GM18499 (cell line): ENCODE measurements at regions not wholly inside any gene's neighbourhood (a gene's known extent, or its start where the extent isn't known, plus 50 kb on each side); places are given as distances from the start of the nearest gene placed in this dataset.

ENCODE experiments used
- ATAC-seq: cut with Tn5 transposase; IDR thresholded peaks from one replicate; pipeline ENCODE4 v1.9.1; 2021; ENCODE audit warnings: moderate number of reproducible peaks; ENCODE audit not compliant: insufficient read depth, unreplicated experiment

GRCh38 chr9:109830545-109830944 is 50.5 kb downstream of the PALM2AKAP2 start:
- no peak for ATAC-seq

DNA sequence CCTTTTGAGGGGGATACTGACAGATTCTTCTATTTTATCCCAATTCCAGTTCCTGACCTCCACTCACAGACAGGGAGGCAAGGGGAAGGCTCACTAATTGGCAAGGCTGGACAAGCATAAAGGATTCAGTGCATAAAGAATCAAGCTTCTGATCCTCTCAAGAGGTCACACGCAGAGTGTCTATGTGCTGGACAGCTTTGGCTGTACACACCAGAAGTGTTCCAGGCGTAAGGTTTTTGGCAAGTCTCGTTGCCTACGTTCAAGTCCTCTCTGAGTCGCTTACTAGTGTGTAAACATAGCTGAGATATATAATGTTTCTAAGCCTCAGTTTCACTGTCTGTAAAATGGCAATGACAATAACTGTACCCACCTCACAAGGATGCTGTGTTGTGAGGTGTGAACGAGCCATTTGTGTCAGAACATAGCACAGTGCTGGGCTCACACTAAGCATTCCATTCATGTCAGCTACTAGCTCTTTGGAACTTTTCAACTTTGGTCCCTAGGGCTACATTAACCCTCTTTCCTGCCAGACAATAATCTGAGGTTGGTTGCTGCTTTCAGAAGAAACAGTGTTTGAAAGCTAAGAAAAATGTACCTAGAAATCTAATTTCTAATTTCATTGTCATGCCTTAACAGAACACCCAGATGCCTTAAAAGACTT is 52.1 kb downstream of the PALM2AKAP2 start:
- ATAC-seq: no peak

DNA sequence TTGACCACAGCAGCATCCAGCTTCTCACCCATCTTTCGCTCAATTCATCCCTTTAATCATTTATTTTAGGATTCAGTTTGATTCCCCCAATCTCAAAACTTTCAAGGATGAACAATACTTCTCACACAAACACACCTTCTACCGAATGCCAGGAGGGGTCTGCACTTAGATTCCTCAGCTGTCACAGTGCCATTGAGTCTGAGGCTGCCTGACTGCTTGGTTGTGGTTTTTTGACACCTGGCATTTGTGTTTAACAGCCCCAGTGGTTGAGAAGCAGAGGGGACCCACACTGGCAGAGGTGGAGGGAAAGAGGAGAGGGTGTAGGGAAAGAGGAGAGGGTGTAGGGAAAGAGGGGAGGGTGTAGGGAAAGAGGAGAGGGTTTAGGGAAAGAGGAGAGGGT is 54.9 kb downstream of the PALM2AKAP2 start:
- ATAC-seq: no peak

DNA sequence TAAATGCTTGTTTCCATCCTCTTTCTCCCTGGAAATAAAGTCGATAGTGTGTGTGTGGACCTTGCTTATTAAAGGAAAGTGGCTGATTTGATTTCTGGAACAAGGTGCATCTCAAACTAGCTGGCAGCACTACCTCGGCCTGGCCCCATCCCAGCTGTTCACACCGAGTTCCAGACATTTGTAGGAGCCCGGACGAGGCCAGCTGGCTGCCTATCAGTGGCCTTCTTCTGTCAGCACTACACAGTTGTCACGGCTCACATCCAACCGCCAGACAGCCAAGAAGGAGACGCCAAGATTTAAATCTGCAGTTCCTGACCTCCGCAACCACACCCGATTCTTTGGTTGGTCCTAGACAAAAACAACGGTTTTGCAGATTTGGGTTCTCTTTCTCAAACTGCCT is 63.6 kb downstream of the PALM2AKAP2 start:
- ATAC-seq: no peak

DNA sequence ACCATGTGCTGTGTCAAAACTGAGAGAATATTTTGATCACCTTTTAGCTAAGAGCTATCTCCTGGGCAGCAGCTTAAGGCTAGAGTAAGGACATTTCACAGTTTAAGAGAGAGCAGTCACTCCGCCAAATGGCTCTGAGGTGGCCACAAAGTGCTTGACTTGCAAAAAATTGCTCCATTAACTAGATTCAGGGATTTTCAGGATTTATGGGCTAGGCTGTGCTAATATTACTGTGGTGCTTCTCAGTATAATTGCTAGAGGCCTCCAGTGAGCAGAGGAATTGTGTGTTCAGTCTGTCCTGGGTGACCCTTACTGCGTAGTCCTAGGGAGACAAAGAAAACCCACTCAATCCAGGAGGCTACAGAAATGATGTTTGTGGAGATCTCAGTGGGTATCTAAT is 65.2 kb downstream of the PALM2AKAP2 start:
- ATAC-seq: no peak

DNA sequence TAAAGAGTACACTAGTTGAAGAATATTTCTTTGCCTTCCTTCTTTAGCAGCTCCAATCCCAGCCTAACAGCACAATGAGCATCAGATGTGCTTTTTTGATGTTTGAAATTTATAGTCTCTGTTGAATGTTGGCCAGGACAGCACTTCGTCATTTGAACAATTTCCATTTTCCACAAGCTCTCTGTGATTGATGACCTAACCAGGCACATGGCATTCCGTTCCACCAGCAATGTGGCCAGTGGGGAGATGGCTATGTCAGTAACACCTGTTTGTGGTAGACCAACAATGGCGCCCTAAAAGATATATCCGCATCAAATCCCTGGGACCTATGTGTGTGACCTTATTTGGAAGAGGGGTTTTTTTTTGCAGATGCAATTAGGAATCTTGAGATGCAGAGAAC is 66.8 kb downstream of the PALM2AKAP2 start:
- ATAC-seq: no peak

GRCh38 chr9:109852556-109852955 is 72.6 kb downstream of the PALM2AKAP2 start:
- no peak for ATAC-seq

- ATAC-seq: no peak
Measured at GRCh38 chr9:109855540-109855939, 75.5 kb downstream of the PALM2AKAP2 start.

DNA sequence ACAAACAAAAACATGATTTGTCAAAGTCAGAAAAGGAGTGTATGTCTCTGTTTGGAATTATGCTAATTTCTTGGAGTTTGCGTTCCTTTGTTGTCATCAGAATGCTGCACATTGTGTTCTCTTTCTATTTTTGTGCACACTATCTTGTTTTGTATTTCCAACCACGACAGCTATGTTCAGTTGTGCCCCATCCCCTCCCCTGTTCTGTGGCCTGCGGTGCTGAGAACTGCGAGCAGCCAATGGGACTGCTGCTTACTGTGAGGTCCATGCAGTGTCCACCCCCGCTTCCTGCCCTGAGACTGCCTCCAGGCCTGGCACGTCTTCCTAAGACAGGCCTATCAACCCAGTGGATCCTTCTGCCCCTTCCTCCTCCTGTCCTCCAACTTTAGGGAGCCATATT is 76.8 kb downstream of the PALM2AKAP2 start:
- ATAC-seq: no peak

GRCh38 chr9:109857336-109857735 is 77.3 kb downstream of the PALM2AKAP2 start:
- no peak for ATAC-seq

DNA sequence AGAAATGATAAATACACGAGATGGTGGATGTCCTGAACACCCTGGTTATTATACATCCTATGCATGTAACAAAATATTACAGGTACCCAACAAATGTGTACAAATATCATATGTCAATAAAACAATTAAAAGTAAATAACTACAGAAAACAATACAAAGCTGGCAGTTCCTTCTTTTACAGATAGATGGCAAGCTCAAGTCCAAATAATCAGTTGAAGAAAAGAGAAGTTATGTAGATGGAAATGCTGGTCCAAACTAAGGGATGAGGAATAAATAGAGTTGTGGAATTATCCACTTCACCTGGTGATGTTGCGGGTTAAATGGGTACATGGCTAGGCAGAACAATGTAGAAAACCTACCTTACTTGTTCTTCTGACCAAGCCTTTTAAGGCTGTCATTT is 79.4 kb downstream of the PALM2AKAP2 start:
- no peak for ATAC-seq

DNA sequence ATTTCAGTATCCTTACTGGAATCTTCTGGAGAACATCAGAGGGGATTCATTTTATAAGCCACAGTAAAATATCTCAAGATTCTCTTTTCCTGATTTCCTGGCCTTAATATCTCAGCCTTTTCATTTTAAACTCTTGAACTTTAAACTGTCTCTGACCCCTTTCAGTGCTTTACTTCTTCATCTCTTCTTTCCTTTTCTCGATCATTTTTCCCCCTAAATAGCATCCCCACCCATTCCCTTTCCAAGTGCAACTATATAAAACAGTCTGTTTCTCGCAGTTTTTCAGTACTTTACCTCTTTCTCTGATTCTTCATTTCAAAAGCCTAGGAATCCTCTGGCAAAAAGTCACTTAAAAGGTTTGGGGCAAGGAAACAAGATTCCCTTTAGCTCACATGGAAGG is 80.5 kb downstream of the PALM2AKAP2 start:
- ATAC-seq: no peak

DNA sequence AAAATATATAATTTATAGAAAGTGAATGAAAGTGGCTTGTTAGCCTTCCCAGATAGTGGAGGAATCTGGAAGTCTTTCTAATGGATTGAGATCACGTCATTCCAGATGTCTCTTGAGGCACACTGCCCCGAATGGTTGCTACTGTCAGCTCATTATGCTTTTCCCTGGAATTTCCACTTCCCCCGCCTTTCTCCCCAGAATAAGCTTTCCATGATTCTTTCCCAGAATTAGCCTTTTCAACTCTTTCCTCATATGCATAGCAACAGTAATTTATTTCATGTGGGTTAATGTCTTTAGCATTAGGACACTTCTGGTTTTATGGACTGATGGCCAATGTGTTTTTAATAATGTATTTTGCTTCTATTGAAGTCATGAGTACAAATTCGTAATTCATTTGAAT is 81.5 kb downstream of the PALM2AKAP2 start:
- ATAC-seq: no peak

DNA sequence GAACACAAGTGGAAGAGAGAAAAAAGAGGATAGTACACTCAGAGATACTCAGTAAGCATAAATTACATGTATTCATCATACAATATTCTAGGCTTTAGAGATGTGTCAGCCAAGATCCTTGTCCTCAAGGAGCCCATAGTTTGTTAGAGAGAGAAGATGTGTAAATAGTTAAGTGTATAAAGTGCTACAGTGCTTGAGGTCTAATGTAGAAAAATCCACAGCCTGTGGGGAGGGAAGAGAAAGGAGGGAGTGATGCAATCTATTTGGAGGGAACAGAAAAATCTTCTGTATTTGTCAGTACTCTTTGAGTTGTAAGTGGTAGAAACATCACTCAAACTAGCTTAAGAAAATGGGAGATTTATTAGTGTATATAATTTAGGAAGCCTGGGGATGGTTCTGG is 81.9 kb downstream of the PALM2AKAP2 start:
- no peak for ATAC-seq

DNA sequence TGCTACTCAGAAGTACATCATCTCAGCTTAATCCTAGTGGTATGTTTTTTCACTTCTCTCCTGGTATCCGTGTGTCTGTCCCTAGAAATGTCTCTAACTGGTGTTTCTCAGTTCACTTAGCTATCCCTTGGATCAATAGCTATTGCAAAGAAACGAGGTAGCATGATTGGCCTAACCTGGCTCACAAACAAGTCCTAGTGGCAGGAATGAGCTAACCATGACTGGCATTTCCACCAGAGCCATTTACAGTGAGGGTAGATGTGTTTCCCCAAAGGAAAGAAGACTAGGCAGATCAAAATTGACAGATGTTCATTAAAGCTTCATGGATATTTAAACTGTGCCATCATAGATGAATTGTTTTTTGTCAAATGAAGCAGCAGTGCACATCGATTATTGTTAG is 82.5 kb downstream of the PALM2AKAP2 start:
- no peak for ATAC-seq

DNA sequence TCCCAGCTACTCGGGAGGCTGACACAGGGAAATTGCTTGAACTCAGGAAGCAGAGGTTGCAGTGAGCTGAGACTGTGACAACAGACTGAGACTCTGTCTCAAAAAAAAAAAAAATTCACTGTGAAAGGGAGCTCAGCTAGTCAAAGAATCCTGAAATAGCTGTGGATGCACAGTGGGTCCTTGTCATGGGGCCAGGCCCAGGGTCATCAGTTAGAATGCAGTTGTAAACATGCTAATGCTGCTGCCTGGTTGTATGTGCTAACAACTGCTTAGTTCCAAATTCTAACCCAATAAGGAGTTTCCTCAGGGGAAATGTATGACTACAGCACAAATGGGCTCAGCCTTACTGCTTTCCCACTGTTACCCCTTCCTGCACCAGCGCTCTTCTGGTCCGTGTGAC is 84.0 kb downstream of the PALM2AKAP2 start:
- ATAC-seq: no peak

DNA sequence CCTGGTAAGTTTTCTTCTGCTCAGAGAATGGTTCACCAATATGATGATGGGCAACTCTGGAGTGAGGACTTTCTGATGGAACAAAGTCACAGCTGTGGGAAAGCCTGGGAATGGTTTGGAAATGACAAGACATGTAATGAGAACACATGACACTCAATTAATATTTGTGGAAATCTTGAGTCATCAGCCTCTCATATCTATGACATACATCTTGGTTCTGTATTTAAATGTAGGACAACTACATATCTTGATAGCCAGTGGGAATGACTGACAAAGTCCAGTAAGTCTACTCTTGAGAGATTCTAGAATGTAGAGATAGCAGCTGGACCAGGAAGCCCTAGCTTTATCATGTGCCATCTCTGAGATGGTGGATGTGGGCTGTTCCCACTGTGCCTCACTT is 85.5 kb downstream of the PALM2AKAP2 start:
- ATAC-seq: no peak

DNA sequence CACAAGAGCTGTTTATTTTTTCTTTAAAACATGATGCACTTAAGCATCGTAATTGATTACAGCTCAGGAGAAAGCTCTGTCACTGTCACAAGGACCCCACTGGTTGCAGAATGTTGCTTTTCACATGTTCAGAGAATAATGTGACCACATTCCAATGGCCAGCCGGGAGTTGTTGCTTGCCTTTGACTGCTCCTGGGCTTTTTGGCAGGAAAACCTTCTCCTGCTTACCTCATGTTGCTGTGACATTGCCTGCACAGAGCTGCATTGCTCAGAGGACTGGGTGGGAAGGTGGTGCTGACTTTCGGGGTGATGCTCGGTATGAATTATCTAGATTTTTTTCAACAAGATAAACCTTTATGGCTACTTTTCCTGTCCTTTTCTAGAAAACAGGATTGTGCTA is 88.2 kb downstream of the PALM2AKAP2 start:
- ATAC-seq: no peak

- no peak for ATAC-seq
Measured at GRCh38 chr9:109868722-109869121, 88.7 kb downstream of the PALM2AKAP2 start.

GRCh38 chr9:109870365-109870764 is 90.4 kb downstream of the PALM2AKAP2 start:
- ATAC-seq: no peak

- ATAC-seq: no peak
Measured at GRCh38 chr9:109872901-109873300, 92.9 kb downstream of the PALM2AKAP2 start.

GRCh38 chr9:109875495-109876129 is 95.6 kb downstream of the PALM2AKAP2 start:
- ATAC-seq: no peak
